MM.1S (cell line): ENCODE measurements at regions not wholly inside any gene's neighbourhood (a gene's known extent, or its start where the extent isn't known, plus 50 kb on each side); places are given as distances from the start of the nearest gene placed in this dataset.

ENCODE experiments used
- CTCF ChIP-seq: fragments of 300-600 bp; sonication (generic); IDR thresholded peaks from 2 replicates; pipeline ENCODE4 v1.5.1; 2016; ENCODE audit warnings: antibody characterized with exemption, low read length, mixed read lengths
- EZH2 ChIP-seq: fragments of 300-600 bp; sonication (generic); optimal IDR thresholded peaks from 2 replicates; pipeline ENCODE3; 2017; ENCODE audit warnings: low read depth, mild to moderate bottlenecking, antibody characterized with exemption, low read length, mixed read lengths

DNA sequence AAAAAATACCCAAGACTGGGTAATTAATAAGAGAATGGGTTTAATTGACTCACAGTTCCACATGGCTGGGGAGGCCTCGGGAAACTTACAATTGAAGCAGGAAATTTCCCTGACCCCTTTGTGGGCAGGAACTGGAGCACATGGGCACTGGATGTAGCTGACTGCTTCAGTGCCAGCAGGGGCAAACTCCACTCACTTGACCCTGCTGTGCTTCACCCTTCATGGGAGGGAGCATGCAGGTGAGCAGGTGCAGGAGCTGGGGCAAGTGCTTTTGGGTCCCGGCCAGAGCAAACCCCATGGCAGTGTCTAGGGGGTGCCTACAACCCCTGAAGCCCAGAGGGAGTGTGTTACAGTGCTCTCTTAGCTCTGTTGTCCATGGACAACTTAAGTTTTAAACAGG is 132.6 kb downstream of the AKR1D1 start:
- no peak for TF ChIP-seq CTCF
- TF ChIP-seq EZH2, result no peak
